ENCODE measurements at regions not wholly inside any gene's neighbourhood (a gene's known extent, or its start where the extent isn't known, plus 50 kb on each side); places are given as distances from the start of the nearest gene placed in this dataset.

DNA sequence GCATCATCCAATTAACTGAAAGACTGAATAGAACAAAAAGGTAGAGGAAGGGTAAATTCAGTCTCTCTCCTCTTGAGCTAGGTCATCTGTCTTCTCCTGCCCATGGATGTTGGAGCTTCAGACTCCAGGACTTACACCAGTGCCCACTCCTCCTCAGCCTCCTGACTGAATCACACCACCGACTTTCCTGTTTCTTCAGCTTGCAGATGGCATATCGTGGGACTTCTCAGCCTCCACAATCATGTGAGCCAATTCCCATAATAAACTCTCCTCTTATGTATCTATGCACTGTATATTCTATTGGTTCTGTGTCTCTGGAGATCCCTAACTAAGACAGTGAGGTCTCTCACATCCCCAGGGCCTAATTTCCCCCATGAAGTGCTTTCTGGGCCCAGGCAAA, 140.4 kb downstream of the CD47 start:
- no peak overlapping the region for H3K4me3 ChIP-seq
- no peaks in the 10 kb centered on the region for H3K9me3 ChIP-seq
- DNase-seq, result no peak
- no peaks in the 10 kb centered on the region for H3K27me3 ChIP-seq
- H3K4me1 ChIP-seq, result no peaks in the 10 kb centered on the region
- no peaks in the 10 kb centered on the region for H3K36me3 ChIP-seq
- TF ChIP-seq, protein P1, sequence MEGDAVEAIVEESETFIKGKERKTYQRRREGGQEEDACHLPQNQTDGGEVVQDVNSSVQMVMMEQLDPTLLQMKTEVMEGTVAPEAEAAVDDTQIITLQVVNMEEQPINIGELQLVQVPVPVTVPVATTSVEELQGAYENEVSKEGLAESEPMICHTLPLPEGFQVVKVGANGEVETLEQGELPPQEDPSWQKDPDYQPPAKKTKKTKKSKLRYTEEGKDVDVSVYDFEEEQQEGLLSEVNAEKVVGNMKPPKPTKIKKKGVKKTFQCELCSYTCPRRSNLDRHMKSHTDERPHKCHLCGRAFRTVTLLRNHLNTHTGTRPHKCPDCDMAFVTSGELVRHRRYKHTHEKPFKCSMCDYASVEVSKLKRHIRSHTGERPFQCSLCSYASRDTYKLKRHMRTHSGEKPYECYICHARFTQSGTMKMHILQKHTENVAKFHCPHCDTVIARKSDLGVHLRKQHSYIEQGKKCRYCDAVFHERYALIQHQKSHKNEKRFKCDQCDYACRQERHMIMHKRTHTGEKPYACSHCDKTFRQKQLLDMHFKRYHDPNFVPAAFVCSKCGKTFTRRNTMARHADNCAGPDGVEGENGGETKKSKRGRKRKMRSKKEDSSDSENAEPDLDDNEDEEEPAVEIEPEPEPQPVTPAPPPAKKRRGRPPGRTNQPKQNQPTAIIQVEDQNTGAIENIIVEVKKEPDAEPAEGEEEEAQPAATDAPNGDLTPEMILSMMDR (IDR thresholded peaks at IDR 0.05), result no peak
- H3K27ac ChIP-seq, result no peak overlapping the region

DNA sequence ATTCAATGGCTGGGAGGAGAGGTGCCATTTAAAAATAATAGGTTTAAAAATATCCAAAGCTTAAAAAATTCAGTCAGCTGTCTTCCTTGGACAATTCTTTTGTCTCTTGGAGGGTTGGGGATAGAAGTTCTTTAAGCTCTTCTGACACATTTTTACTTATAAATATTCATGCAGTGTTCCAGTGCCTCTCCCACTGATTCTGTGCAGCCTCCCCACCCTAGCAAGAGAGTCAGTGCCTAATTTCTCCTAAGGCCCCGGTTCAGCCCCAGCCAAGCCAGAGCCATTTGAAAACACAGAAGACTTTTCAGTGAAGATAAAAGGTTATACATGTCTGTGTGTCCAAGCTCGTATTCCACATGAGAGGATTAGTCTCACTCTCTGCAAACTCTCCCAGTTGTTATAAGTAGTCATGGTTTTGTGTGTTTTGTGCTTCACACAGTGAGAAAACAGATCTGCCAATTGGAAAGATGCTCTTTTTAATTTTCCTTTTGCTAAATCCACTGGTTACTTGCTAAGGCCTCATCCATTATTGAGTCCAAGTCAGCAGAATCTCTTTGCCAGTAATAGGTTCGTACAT, 141.3 kb downstream of the CD47 start:
- TF ChIP-seq POLR2A (IDR thresholded peaks at IDR 0.05), result no peak
- TF ChIP-seq, protein P1 (IDR thresholded peaks at IDR 0.05), result no peak

DNA sequence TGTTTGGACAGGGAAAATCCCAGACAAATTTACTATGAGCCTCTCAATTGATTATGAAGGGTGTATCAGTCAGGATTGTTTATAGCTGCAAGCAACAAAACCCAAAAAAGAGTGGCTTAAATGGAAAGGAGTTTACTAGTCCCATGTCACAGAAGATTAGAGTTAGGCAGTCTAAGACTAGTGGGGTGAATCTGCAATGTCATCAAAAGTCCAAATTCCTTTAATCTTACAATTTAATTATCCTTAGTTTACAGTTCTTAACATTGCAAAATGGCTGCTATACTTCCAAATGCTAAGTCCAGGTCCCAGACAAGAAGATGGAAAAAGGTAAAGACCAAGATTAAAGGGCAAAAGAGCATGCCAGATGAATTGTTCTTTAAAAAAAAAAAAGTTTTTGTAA, 143.6 kb downstream of the CD47 start:
- H3K4me1 ChIP-seq, result no peaks in the 10 kb centered on the region
- H3K27me3 ChIP-seq, result no peaks in the 10 kb centered on the region
- H3K36me3 ChIP-seq, result no peaks in the 10 kb centered on the region
- no peak for DNase-seq
- no peak overlapping the region for H3K4me3 ChIP-seq
- H3K27ac ChIP-seq, result no peak overlapping the region
- no peak for TF ChIP-seq POLR2A (IDR thresholded peaks at IDR 0.05)
- TF ChIP-seq, protein P1 (IDR thresholded peaks at IDR 0.05), result no peak
- H3K9me3 ChIP-seq, result no peaks in the 10 kb centered on the region

More for the DNA sequence above, 141.3 kb downstream of the CD47 start:
- Histone ChIP-seq H3K36me3 (no peaks in the 10 kb centered on the region), H3K9me3 (no peaks in the 10 kb centered on the region), H3K27me3 (no peaks in the 10 kb centered on the region), H3K4me3 (no peak overlapping the region), H3K4me1 (no peaks in the 10 kb centered on the region), H3K27ac (no peak overlapping the region)
- no peak for DNase-seq

DNA sequence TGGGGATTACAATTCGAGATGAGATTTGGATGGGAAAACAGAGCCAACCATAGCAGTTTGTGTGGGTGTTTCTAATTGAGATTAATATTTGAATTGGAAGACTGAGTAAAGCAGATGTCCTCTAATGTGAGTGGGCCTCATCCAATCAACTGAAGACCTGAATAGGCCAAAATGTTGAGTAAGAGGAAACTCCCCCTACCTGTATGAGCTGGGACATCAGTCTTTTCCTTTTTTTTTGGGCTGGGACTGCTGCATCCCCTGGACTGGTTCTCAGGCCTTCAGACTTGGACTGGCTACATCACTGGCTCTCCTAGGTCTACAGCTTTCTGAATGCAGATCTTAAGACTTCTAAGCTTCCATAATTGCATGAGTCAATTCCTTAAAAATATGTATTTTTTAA, 144.1 kb downstream of the CD47 start:
- no peak for DNase-seq
- no peak for TF ChIP-seq POLR2A (IDR thresholded peaks at IDR 0.05)
- TF ChIP-seq, protein P1 (IDR thresholded peaks at IDR 0.05), result no peak
- H3K27ac ChIP-seq, result no peak overlapping the region
- no peaks in the 10 kb centered on the region for H3K4me1 ChIP-seq
- no peak overlapping the region for H3K4me3 ChIP-seq
- no peaks in the 10 kb centered on the region for H3K36me3 ChIP-seq
- H3K9me3 ChIP-seq, result no peaks in the 10 kb centered on the region
- no peaks in the 10 kb centered on the region for H3K27me3 ChIP-seq

DNA sequence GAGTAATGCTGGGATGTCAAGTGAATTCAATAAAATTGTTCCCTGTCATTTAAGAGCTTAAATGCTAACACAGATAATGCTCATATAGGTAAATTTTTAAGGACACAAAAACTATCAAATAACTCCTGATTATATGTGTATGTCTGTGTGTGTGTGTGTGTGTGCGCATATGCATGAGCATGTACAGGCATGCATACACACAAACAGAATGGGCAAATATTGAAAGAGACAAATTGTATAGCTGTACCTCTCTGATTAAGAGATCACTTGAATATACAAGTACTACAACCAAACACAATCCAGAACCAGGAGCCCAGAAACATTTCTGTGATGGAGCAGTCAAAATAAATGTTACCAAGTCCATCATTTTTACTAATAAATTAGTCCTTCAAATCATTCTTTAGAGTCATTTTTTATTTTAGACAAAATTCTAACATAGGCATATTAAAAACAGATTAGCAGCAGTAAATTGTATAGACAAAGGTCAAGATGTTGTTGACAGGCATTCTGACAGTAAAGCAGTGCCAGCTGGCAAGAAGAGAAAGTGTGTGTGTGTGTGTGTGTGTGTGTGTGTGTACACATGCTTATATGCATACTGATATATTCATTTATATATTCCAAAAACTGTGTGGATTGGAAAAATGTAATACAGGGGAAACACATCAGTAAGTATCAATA, 145.3 kb downstream of the CD47 start:
- Histone ChIP-seq H3K27me3 (no peaks in the 10 kb centered on the region), H3K27ac (no peak overlapping the region), H3K9me3 (no peaks in the 10 kb centered on the region), H3K4me3 (no peak overlapping the region), H3K4me1 (no peaks in the 10 kb centered on the region), H3K36me3 (no peaks in the 10 kb centered on the region)
- TF ChIP-seq POLR2A (IDR thresholded peaks at IDR 0.05), result no peak
- TF ChIP-seq, protein P1 (IDR thresholded peaks at IDR 0.05), result no peak
- DNase-seq, result no peak

Measured in Peyer's patch (tissue), 4 donors.